Endothelial cell of umbilical vein (primary cell): ENCODE measurements at regions not wholly inside any gene's neighbourhood (a gene's known extent, or its start where the extent isn't known, plus 50 kb on each side); places are given as distances from the start of the nearest gene placed in this dataset.

ENCODE experiments used
- BruUV-seq: library from RNA; stranded (reverse); fragments of 400-500 nt; replicated peaks from 2 replicates; lab custom pipeline; 2021; lab: Mats Ljungman, UMichigan
- CTCF ChIA-PET: fragments of 300-600, 350-600 bp; sonication (Branson Sonifier 250); formaldehyde crosslinking; loops from one replicate; lab custom pipeline; 2021; ENCODE audit warnings: antibody characterized with exemption, inconsistent platforms; lab: Charles Lee
- POLR2A ChIA-PET: fragments of 300-600, 350-600 bp; sonication (Branson Sonifier 250); formaldehyde crosslinking; loops from one replicate; lab custom pipeline; 2021; ENCODE audit warnings: antibody characterized with exemption, inconsistent platforms; lab: Charles Lee
- DNase-seq: peaks from one replicate; pipeline ENCODE4 v3.0.0-alpha.2; 2011; ENCODE audit warnings: low read depth, low spot score
- FAIRE-seq: peaks from 2 replicates; lab custom pipeline; 2011; peaks lifted over from hg19 to GRCh38; lab: Jason Lieb, UNC
- H2AFZ ChIP-seq: 2 replicates; pipeline ENCODE4 v1.6.0; 2012; ENCODE audit warnings: low read depth, low read length, control low read depth, inconsistent platforms
- H3K27ac ChIP-seq: 2 replicates; pipeline ENCODE4 v1.5.1; 2011; ENCODE audit warnings: low read depth, mild to moderate bottlenecking, control low read depth, low read length, moderate library complexity; ENCODE audit not compliant: insufficient read depth
- H3K27me3 ChIP-seq, 2 experiments: 2 replicates each; pipeline versions ENCODE4 v1.6.0 to v1.6.1; 2011; ENCODE audit warnings: low read length in 2 of 2, mixed read lengths in 1 of 2; ENCODE audit not compliant: control insufficient read depth in 2 of 2, insufficient read depth in 2 of 2
- H3K36me3 ChIP-seq, 2 experiments: 2 replicates in 1 of 2; 3 replicates in 1 of 2; pipeline ENCODE4 v1.5.1; 2011; ENCODE audit warnings: low read length in 2 of 2, mild to moderate bottlenecking in 1 of 2, moderate library complexity in 1 of 2; ENCODE audit not compliant: control insufficient read depth in 2 of 2, insufficient read depth in 2 of 2; ENCODE audit errors: extremely low read depth in 1 of 2
- H3K4me1 ChIP-seq: 3 replicates; pipeline ENCODE4 v1.5.1; 2011; ENCODE audit warnings: mild to moderate bottlenecking, low read length; ENCODE audit not compliant: control insufficient read depth, insufficient read depth; ENCODE audit errors: extremely low read depth
- H3K4me2 ChIP-seq: 2 replicates; pipeline ENCODE4 v1.6.1; 2011; ENCODE audit warnings: low read length, control low read depth, mixed read lengths; ENCODE audit not compliant: insufficient read depth
- H3K4me3 ChIP-seq, 3 experiments: fragments of 200-600 bp in 1 of 3; sonication (generic), shearing (Covaris generic) in 1 of 3; replicated peaks in 1 of 3; 2 replicates each; pipeline ENCODE4 v1.5.1; 2011 to 2016; ENCODE audit warnings: control low read depth in 3 of 3, low read length in 3 of 3, mild to moderate bottlenecking in 2 of 3, inconsistent platforms in 1 of 3, low read depth in 1 of 3, moderate library complexity in 1 of 3; ENCODE audit not compliant: insufficient read depth in 1 of 3
- H3K79me2 ChIP-seq: 2 replicates; pipeline ENCODE4 v1.6.0; 2012; ENCODE audit warnings: low read length, inconsistent platforms; ENCODE audit not compliant: control insufficient read depth, insufficient read depth
- H3K9ac ChIP-seq: replicated peaks from 2 replicates; pipeline ENCODE3; 2011; ENCODE audit warnings: low read length, control low read depth; ENCODE audit not compliant: insufficient read depth; ENCODE audit errors: extremely low read depth
- H3K9me1 ChIP-seq: replicated peaks from 3 replicates; pipeline ENCODE4 v1.6.0; 2011; ENCODE audit warnings: mild to moderate bottlenecking, low read length; ENCODE audit not compliant: control insufficient read depth, insufficient read depth; ENCODE audit errors: extremely low read depth
- H3K9me3 ChIP-seq: replicated peaks from 2 replicates; pipeline ENCODE4 v1.5.1; 2012; ENCODE audit warnings: low read length, inconsistent platforms; ENCODE audit not compliant: control insufficient read depth, insufficient read depth
- H4K20me1 ChIP-seq: replicated peaks from 2 replicates; pipeline ENCODE3; 2011; ENCODE audit warnings: mild to moderate bottlenecking, low read length; ENCODE audit not compliant: control insufficient read depth, insufficient read depth; ENCODE audit errors: extremely low read depth
- EZH2 ChIP-seq: IDR thresholded peaks from 2 replicates; pipeline ENCODE4 v1.6.1; 2012; ENCODE audit warnings: borderline replicate concordance, low read depth, mild to moderate bottlenecking, moderate library complexity, low read length, inconsistent platforms; ENCODE audit not compliant: severe bottlenecking
- FOS ChIP-seq: IDR thresholded peaks from 2 replicates; pipeline ENCODE4 v1.6.1; 2011; ENCODE audit warnings: mild to moderate bottlenecking, low read length, moderate library complexity, borderline replicate concordance; ENCODE audit not compliant: insufficient read depth
- GATA2 ChIP-seq: IDR thresholded peaks from 2 replicates; pipeline ENCODE4 v1.7.0; 2011; ENCODE audit warnings: low read depth, mild to moderate bottlenecking, moderate library complexity, mixed read lengths, low read length; ENCODE audit not compliant: insufficient read length, insufficient read depth
- JUN ChIP-seq: IDR thresholded peaks from 2 replicates; pipeline ENCODE4 v1.6.1; 2011; ENCODE audit warnings: borderline replicate concordance, low read depth; ENCODE audit not compliant: insufficient read length, insufficient read depth
- MAX ChIP-seq: IDR thresholded peaks from 2 replicates; pipeline ENCODE4 v1.6.1; 2011; ENCODE audit not compliant: insufficient read depth, insufficient read length
- MYC ChIP-seq: IDR thresholded peaks from one replicate; pipeline ENCODE4 v1.6.1; 2011; ENCODE audit warnings: mild to moderate bottlenecking, low read depth, low read length
- POLR2A ChIP-seq: IDR thresholded peaks from 2 replicates; pipeline ENCODE4 v1.6.1; 2012; ENCODE audit warnings: low read depth, mild to moderate bottlenecking, control low read depth, low read length
- POLR2AphosphoS5 ChIP-seq: IDR thresholded peaks from 2 replicates; pipeline ENCODE4 v1.6.1; 2012; ENCODE audit warnings: low read depth, mild to moderate bottlenecking, control low read depth, low read length, moderate library complexity; ENCODE audit not compliant: insufficient read depth
- dilution Hi-C: fragments of 300-500 bp; cut with MboI; formaldehyde crosslinking; loops from one replicate; pipeline ENCODE4 v1.15.0; 2019; ENCODE audit warnings: low sequenced_read_pairs; ENCODE audit not compliant: extremely low pct_ligation_motif_present
- intact Hi-C: fragments of 100-400 bp; cut with micrococcal nuclease; formaldehyde crosslinking; loops from one replicate; pipeline ENCODE4 v1.10.0; 2022

GRCh38 chr13:39935155-39935554 is 279.7 kb downstream of the COG6 start:
- no peaks in the 10 kb centered on the region for H3K9me1 ChIP-seq
- ChIA-PET POLR2A (no interaction called here), CTCF (interaction anchor here (1.0 kb wide), 1 partner anchor 11 kb away, joined by 3 read pairs; no protein-coding TSS in a partner anchor)
- H3K79me2 ChIP-seq: no peaks in the 10 kb centered on the region
- H3K4me1 ChIP-seq: peaks cover 2% of the 10 kb centered on the region
- FAIRE-seq (no peak), DNase-seq (no peak)
- no peaks in the 10 kb centered on the region for H3K36me3 ChIP-seq
- no peak overlapping the region for H3K4me2 ChIP-seq
- no peaks in the 10 kb centered on the region for H3K27me3 ChIP-seq
- dilution Hi-C loops (no loop called here), intact Hi-C loops (no loop called here)
- no peak overlapping the region for H3K27ac ChIP-seq
- no TSS peak for BruUV-seq
- TF ChIP-seq POLR2A: no peak
- H2AFZ ChIP-seq: peak overlapping the region; percentile 54
- no peak overlapping the region for H3K4me3 ChIP-seq
- H4K20me1 ChIP-seq: no peaks in the 10 kb centered on the region
- H3K9me3 ChIP-seq: no peaks in the 10 kb centered on the region
- H3K9ac ChIP-seq: no peak overlapping the region

- BruUV-seq: no TSS peak
- no peak for DNase-seq
- dilution Hi-C loops (no loop called here), intact Hi-C loops (no loop called here)
- no peaks in the 10 kb centered on the region for H3K36me3 ChIP-seq
- TF ChIP-seq POLR2A (no peak), GATA2 (no peak), POLR2AphosphoS5 (no peak), FOS (no peak), JUN (no peak), MAX (no peak), EZH2 (no peak), MYC (no peak)
- POLR2A ChIA-PET: no interaction called here
- CTCF ChIA-PET: interaction anchor here (0.6 to 1.2 kb wide), 5 partner anchors 37 to 123 kb away, joined by 3 to 4 read pairs (median 3); no protein-coding TSS in a partner anchor
- H3K4me2 ChIP-seq: no peak overlapping the region
- H3K27ac ChIP-seq: no peak overlapping the region
- H4K20me1 ChIP-seq: no peaks in the 10 kb centered on the region
- no peak overlapping the region for H3K4me3 ChIP-seq
- no peak for FAIRE-seq
- H3K4me1 ChIP-seq: peaks cover 5% of the 10 kb centered on the region
- H3K27me3 ChIP-seq: no peaks in the 10 kb centered on the region
- H3K79me2 ChIP-seq: no peaks in the 10 kb centered on the region
- H2AFZ ChIP-seq: no peak overlapping the region
- no peak overlapping the region for H3K9ac ChIP-seq
- H3K9me1 ChIP-seq: no peaks in the 10 kb centered on the region
- no peaks in the 10 kb centered on the region for H3K9me3 ChIP-seq
Observed at GRCh38 chr13:39938596-39938995, 283.1 kb downstream of the COG6 start.
